ENCODE measurements at regions not wholly inside any gene's neighbourhood (a gene's known extent, or its start where the extent isn't known, plus 50 kb on each side); places are given as distances from the start of the nearest gene placed in this dataset.

DNA sequence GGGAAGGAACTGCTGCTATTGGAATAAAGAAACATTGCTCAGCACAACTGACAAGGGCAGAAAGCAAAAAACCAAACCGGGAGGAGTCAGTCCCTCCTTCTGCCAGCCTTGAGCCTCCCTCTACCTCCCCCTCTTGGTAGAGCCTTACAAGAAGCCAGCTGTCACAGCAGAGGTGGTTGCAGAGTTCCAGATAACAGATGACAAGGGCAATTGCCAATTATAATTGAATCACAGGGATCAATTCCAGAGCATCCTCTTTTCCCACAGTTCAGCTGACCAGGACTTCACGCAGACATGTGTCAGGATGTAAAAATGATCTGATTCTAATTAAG, 548.2 kb upstream of the LRRTM1 start:
- DNase-seq (ENCODE audit: low read depth), result no peak

DNA sequence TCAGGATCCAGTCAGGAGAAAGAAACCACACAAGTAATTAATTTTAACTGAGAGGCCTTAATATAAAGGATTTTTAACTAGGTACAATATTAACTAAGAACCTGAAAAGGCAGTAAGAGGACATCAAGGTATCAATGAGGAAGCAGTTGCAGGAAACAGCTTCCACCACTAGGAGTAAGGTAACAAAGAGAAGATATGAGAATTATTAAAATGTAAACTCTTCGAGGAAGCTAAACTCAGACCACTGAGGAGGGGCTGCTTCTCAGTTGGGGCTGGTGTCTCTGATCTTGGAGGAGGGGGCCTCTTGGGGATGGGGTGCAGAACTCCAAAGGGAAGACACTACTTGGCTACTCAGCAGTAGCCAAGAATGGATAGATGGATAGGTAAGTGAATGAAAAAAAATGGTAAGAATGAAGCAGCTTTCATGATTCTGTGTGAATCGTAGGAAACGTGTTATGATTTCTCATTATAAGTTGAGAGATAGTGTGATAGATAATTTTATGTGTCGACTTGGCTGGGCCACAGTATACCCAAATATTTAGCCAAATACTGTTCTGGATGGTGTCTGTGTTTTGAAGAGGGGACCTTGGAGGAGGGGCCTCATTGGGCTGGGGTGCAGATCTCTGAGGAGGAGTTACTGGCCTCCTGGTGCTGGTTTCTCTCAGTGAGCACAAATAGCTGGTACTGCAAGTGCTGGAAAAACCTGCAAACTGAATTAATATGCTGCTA, 547.7 kb upstream of the LRRTM1 start:
- no peak for DNase-seq (ENCODE audit: low read depth)

GRCh38 chr2:80830891-80831290, 526.3 kb upstream of the LRRTM1 start:
- DNase-seq (ENCODE audit: low read depth), result no peak

GRCh38 chr2:80822999-80823398, 518.4 kb upstream of the LRRTM1 start:
- no peak for DNase-seq (ENCODE audit: low read depth)

- no peak for DNase-seq (ENCODE audit: low read depth)
These were observed 510.7 kb upstream of the LRRTM1 start for GRCh38 chr2:80815259-80815658.

DNA sequence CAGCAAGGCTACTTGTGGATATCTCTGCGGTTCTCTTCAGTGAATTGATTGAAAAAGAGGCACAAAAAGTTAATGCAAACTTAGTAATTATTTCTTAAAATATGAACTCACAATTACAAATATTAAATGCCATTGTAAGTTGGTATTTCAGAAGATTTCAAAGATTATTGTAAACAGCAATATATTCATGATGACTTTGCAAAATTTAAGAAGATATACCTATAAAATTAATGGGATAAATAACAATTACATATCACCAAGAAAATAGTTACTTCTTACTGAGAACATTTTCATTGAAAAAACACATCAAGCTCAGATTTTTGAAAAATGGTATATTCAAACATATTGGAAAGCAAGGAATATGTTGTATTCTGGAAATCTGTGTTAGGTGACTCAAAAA, 482.0 kb upstream of the LRRTM1 start:
- DNase-seq (ENCODE audit: low read depth), result no peak

DNA sequence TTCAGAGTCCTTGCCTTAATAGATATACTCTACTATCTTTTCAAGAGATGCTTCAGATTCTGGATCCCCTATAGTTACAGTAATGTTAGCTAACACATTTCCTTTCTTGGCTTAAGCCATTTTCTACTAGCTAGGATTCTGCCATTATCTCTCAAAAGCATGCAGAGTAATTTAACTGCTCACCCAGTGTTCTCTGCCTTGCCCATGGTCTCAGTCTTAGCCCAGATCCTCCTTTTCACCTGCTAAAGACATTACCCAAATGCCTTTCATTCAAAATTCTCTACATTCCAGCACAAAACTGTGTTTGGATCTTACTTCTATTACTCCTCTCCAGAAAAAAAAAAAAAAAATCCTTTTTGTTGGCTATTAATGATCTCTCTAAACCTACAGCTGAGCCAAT, 474.2 kb upstream of the LRRTM1 start:
- DNase-seq (ENCODE audit: low read depth), result no peak

DNA sequence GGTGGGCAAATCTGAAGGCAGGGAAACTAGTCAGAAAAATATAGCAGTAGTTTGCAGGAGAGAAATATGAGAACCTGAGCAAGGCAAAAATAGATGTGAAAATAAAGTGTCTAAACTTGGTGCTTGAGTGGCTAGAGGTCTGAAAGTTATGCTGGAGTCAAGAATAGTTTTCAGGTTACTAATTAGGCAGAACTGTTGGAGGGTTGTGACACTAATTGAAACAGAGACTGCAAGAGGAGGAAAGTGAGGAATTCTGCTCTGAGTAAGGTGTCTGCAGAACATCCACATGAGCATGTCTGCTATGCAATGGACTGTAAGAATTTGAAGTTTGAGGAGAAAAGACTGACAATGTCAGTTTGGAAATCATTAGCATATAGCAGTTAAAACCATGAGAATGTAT, 444.0 kb upstream of the LRRTM1 start:
- no peak for DNase-seq (ENCODE audit: low read depth)

- no peak for DNase-seq (ENCODE audit: low read depth)
These were observed 432.5 kb upstream of the LRRTM1 start for GRCh38 chr2:80737047-80737446.

DNA sequence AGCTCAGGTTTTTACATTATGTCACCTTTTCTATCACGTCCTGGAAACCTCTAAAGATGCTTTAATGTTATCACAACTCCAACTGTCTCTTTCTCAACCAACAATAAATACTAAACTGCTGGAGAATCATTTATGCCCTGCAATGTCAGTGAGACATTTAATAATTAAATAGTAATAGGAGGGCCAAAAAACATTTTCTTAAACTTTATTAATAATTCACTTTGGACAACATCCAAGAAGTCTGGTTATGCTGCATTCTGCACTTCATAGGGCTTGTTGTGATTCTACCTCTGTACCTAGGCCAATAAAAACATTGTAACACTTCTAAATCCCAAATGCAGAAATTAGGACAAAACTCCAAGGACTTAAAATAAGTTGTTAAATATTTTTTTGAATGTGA, 420.4 kb upstream of the LRRTM1 start:
- DNase-seq (ENCODE audit: low read depth), result no peak

DNA sequence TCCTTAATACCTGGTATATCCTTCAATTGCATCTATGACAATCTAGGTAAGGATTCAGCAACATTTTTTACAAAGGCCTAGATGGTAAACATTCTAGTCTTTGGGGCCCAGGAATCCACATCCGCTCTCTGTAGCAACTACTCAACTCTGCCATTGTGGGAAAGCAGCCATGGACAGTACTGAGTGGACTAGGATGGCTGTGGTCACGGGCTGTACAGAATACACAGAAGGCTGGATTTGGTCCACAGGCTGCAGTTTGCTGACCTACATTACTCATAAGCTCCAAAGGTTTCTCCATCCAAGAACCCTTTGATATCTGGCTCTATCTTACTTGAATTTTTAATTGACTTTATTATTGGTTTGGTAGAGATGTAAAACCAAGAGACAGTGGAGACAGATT, 418.3 kb upstream of the LRRTM1 start:
- DNase-seq (ENCODE audit: low read depth), result no peak

- DNase-seq (ENCODE audit: low read depth), result no peak
These were observed 415.1 kb upstream of the LRRTM1 start for GRCh38 chr2:80719607-80720006.

- no peak for DNase-seq (ENCODE audit: low read depth)
These were observed 410.9 kb upstream of the LRRTM1 start for GRCh38 chr2:80715433-80715832.

DNA sequence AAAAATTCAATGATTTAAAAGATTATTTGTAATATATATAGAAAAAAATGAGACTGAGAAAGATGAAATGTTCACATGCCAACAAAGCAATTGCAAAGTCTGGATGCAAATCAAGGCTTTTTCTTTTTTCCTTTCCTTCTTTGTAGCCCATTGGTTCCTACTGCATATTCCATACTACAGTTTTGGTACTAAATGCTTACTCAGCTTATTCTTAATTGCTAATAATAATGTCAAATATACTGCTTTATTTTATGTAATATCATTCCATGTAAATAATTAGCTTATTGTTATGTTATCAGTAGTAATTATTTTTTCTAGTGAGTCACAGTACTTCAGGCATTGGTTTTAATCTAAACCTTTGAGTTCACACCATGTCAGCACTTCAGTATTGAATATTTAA, 407.4 kb upstream of the LRRTM1 start:
- no peak for DNase-seq (ENCODE audit: low read depth)

GRCh38 chr2:80706951-80707350, 402.4 kb upstream of the LRRTM1 start:
- DNase-seq (ENCODE audit: low read depth), result no peak

- no peak for DNase-seq (ENCODE audit: low read depth)
These were observed 402.0 kb upstream of the LRRTM1 start for GRCh38 chr2:80706541-80706940.

GRCh38 chr2:80703532-80703931, 399.0 kb upstream of the LRRTM1 start:
- DNase-seq (ENCODE audit: low read depth), result no peak

GRCh38 chr2:80700961-80701360, 396.4 kb upstream of the LRRTM1 start:
- no peak for DNase-seq (ENCODE audit: low read depth)

Data from stimulated activated CD8-positive, alpha-beta memory T cell treated with anti-CD3 and anti-CD28 coated beads, Interleukin-15, amount 100 ng/mL, for 1 hour (primary cell).